GM12878 (cell line): ENCODE measurements at regions not wholly inside any gene's neighbourhood (a gene's known extent, or its start where the extent isn't known, plus 50 kb on each side); places are given as distances from the start of the nearest gene placed in this dataset.

Source experiments
- ATAC-seq: fragments of 200-7000 bp; cut with Tn5 transposase; 3 replicates; pipeline ENCODE4 v1.9.1; 2020; ENCODE audit warnings: mild to moderate bottlenecking, moderate library complexity
- BruUV-seq: library from RNA; stranded (reverse); fragments of 400-500 nt; replicated peaks from 2 replicates; lab custom pipeline; 2021; lab: Mats Ljungman, UMichigan
- CTCF ChIA-PET: fragments of 300-600 bp; sonication (Branson Sonifier 250); formaldehyde crosslinking; extraction: SDS; loops from one replicate; lab custom pipeline; 2021; ENCODE audit warnings: inconsistent platforms; lab: Yijun Ruan, JAX
- POLR2A ChIA-PET: fragments of 350-600 bp; formaldehyde crosslinking; extraction: SDS; loops from one replicate; lab custom pipeline; 2021; ENCODE audit warnings: inconsistent platforms; lab: Charles Lee
- RAD21 ChIA-PET: fragments of 300-600 bp; sonication (Branson Sonifier 250); formaldehyde crosslinking; loops from one replicate; lab custom pipeline; 2023; ENCODE audit warnings: antibody characterized with exemption; ENCODE audit not compliant: unreplicated experiment; lab: Charles Lee
- SMC1A ChIA-PET: fragments of 300-600 bp; sonication (Branson Sonifier 250); formaldehyde crosslinking; loops from one replicate; lab custom pipeline; 2023; ENCODE audit not compliant: unreplicated experiment, uncharacterized antibody; lab: Charles Lee
- DNase-seq: peaks from one replicate; pipeline ENCODE4 v3.0.0-alpha.2; 2011; ENCODE audit warnings: low read depth, low spot score
- FAIRE-seq: peaks from 3 replicates; lab custom pipeline; 2011; peaks lifted over from hg19 to GRCh38; lab: Jason Lieb, UNC
- H2AFZ ChIP-seq: 2 replicates; pipeline ENCODE4 v1.6.0; 2011; ENCODE audit warnings: low read depth, low read length, control low read depth; ENCODE audit not compliant: control insufficient read depth
- H3K27ac ChIP-seq: 2 replicates; pipeline ENCODE4 v1.5.1; 2011; ENCODE audit warnings: control low read depth; ENCODE audit not compliant: control insufficient read depth, insufficient read depth
- H3K27me3 ChIP-seq, 2 experiments: replicated peaks in 1 of 2; 2 replicates each; pipeline versions ENCODE4 v1.6.0 to v1.6.1; 2011; ENCODE audit warnings: low read length in 1 of 2; ENCODE audit not compliant: control insufficient read depth in 2 of 2, insufficient read depth in 2 of 2
- H3K36me3 ChIP-seq, 2 experiments: 2 replicates each; pipeline ENCODE4 v1.5.1; 2011; ENCODE audit warnings: low read length in 1 of 2; ENCODE audit not compliant: control insufficient read depth in 2 of 2, insufficient read depth in 2 of 2
- H3K4me1 ChIP-seq: 2 replicates; pipeline ENCODE4 v1.6.1; 2011; ENCODE audit warnings: mild to moderate bottlenecking, low read length, moderate library complexity, mixed read lengths; ENCODE audit not compliant: control insufficient read depth, insufficient read depth
- H3K4me2 ChIP-seq: 2 replicates; pipeline ENCODE4 v1.6.0; 2011; ENCODE audit warnings: control low read depth; ENCODE audit not compliant: control insufficient read depth, insufficient read depth
- H3K4me3 ChIP-seq: fragments of 200-600 bp; sonication (generic); 2 replicates; pipeline ENCODE4 v1.5.1; 2016
- H3K79me2 ChIP-seq: 2 replicates; pipeline ENCODE4 v1.6.0; 2011; ENCODE audit warnings: low read length; ENCODE audit not compliant: control insufficient read depth, insufficient read depth
- H3K9ac ChIP-seq: 2 replicates; pipeline ENCODE4 v1.8.0; 2011; ENCODE audit warnings: low read length, control low read depth, mixed read lengths; ENCODE audit not compliant: control insufficient read depth, insufficient read depth
- H3K9me3 ChIP-seq: replicated peaks from 3 replicates; pipeline ENCODE4 v1.5.1; 2011; ENCODE audit warnings: mild to moderate bottlenecking, low read length; ENCODE audit not compliant: control insufficient read depth, insufficient read depth
- H4K20me1 ChIP-seq: 2 replicates; pipeline ENCODE4 v1.6.0; 2011; ENCODE audit not compliant: control insufficient read depth, insufficient read depth
- BCL11A ChIP-seq: IDR thresholded peaks from 2 replicates; pipeline ENCODE4 v1.6.1; 2011; ENCODE audit warnings: low read depth, low read length
- BRCA1 ChIP-seq: IDR thresholded peaks from 2 replicates; pipeline ENCODE4 v1.6.1; 2011; ENCODE audit warnings: low read depth, low read length, improper control_type of control experiment
- CBX5 ChIP-seq: sonication (generic); IDR thresholded peaks from 2 replicates; pipeline ENCODE4 v1.6.1; 2016; ENCODE audit warnings: low read depth, moderate library complexity, mild to moderate bottlenecking, inconsistent platforms
- DPF2 ChIP-seq: fragments of 450-650 bp; IDR thresholded peaks from 2 replicates; pipeline ENCODE4 v1.6.1; 2017; ENCODE audit warnings: mild to moderate bottlenecking
- EGR1 ChIP-seq, 2 experiments: IDR thresholded peaks; 1 replicate in 1 of 2; 2 replicates in 1 of 2; pipeline ENCODE4 v1.6.1; 2011 to 2012; ENCODE audit warnings: low read depth in 2 of 2, low read length in 2 of 2, borderline replicate concordance in 1 of 2, mild to moderate bottlenecking in 1 of 2, moderate library complexity in 1 of 2
- ESRRA ChIP-seq: IDR thresholded peaks from 2 replicates; pipeline ENCODE4 v1.6.1; 2012; ENCODE audit warnings: mild to moderate bottlenecking, low read length, improper control_type of control experiment
- KLF5 ChIP-seq: fragments of 450-650 bp; IDR thresholded peaks from 2 replicates; pipeline ENCODE4 v1.6.1; 2014; ENCODE audit warnings: mild to moderate bottlenecking; ENCODE audit not compliant: partially characterized antibody
- MEF2A ChIP-seq: IDR thresholded peaks from 2 replicates; pipeline ENCODE4 v1.6.1; 2011; ENCODE audit warnings: low read depth, mild to moderate bottlenecking, low read length, moderate library complexity; ENCODE audit not compliant: insufficient read depth
- MYB ChIP-seq: fragments of 150-350 bp; IDR thresholded peaks from 2 replicates; pipeline ENCODE4 v1.6.1; 2014; ENCODE audit warnings: mild to moderate bottlenecking, low read depth, low read length, borderline replicate concordance
- NRF1 ChIP-seq: conservative IDR thresholded peaks from 2 replicates; pipeline ENCODE4 v1.6.1; 2011; ENCODE audit warnings: mild to moderate bottlenecking, low read depth, low read length, improper control_type of control experiment
- POLR2AphosphoS5 ChIP-seq: IDR thresholded peaks from 2 replicates; pipeline ENCODE4 v1.6.1; 2011; ENCODE audit warnings: mild to moderate bottlenecking, low read length, inconsistent platforms
- POU2F2 ChIP-seq: IDR thresholded peaks from 3 replicates; pipeline ENCODE4 v1.6.1; 2011; ENCODE audit warnings: low read depth, mild to moderate bottlenecking, low read length, borderline replicate concordance
- RAD51 ChIP-seq: fragments of 450-650 bp; IDR thresholded peaks from 2 replicates; pipeline ENCODE4 v1.6.1; 2016; ENCODE audit warnings: moderate library complexity, mild to moderate bottlenecking, inconsistent platforms
- RBBP5 ChIP-seq: fragments of 200-600 bp; sonication (generic); conservative IDR thresholded peaks from 2 replicates; pipeline ENCODE4 v1.6.1; 2016
- SMAD1 ChIP-seq: fragments of 450-650 bp; IDR thresholded peaks from 2 replicates; pipeline ENCODE4 v1.6.1; 2018; ENCODE audit warnings: mild to moderate bottlenecking, low read depth; ENCODE audit not compliant: partially characterized antibody
- SMARCA5 ChIP-seq: fragments of 450-650 bp; IDR thresholded peaks from 2 replicates; pipeline ENCODE4 v1.6.1; 2017; ENCODE audit warnings: mild to moderate bottlenecking
- TCF3 ChIP-seq: IDR thresholded peaks from 2 replicates; pipeline ENCODE4 v1.6.1; 2012; ENCODE audit warnings: low read depth, mild to moderate bottlenecking, low read length, borderline replicate concordance; ENCODE audit not compliant: insufficient read depth
- in situ Hi-C: fragments of 300-500 bp; cut with MboI; formaldehyde crosslinking; loops from 9 replicates; pipeline ENCODE4 v1.14.3; 2018; ENCODE audit warnings: mixed read lengths
- intact Hi-C: fragments of 100-400 bp; cut with micrococcal nuclease; formaldehyde crosslinking; loops from one replicate; pipeline ENCODE4 v1.14.2; 2022; ENCODE audit not compliant: unreplicated experiment
- TF ChIP-seq, protein P1 (sequence below): IDR thresholded peaks from 2 replicates; pipeline ENCODE4 v1.6.1; 2012; ENCODE audit warnings: low read depth, low read length, improper control_type of control experiment

- no peak for FAIRE-seq
- H3K4me2 ChIP-seq, result no peak overlapping the region
- CTCF ChIA-PET, result no interaction called here
Observed at GRCh38 chr3:118597184-118597583, 437.5 kb downstream of the IGSF11 start.

More at GRCh38 chr3:118597184-118597583, 437.5 kb downstream of the IGSF11 start:
- BruUV-seq, result no TSS peak
- TF ChIP-seq BCL11A (no peak), NRF1 (no peak), POU2F2 (no peak), TCF3 (no peak), SMAD1 (no peak), RAD51 (no peak), SMARCA5 (no peak), KLF5 (no peak), RBBP5 (no peak), POLR2AphosphoS5 (no peak), BRCA1 (no peak), EGR1 (IDR thresholded peaks at IDR 0.05; ENCODE audit: borderline replicate concordance in 1 of 2, low read depth in 2 of 2, low read length in 2 of 2) (no peak), MEF2A (no peak), DPF2 (no peak), MYB (no peak), ESRRA (no peak), CBX5 (no peak)
- TF ChIP-seq, protein P1, sequence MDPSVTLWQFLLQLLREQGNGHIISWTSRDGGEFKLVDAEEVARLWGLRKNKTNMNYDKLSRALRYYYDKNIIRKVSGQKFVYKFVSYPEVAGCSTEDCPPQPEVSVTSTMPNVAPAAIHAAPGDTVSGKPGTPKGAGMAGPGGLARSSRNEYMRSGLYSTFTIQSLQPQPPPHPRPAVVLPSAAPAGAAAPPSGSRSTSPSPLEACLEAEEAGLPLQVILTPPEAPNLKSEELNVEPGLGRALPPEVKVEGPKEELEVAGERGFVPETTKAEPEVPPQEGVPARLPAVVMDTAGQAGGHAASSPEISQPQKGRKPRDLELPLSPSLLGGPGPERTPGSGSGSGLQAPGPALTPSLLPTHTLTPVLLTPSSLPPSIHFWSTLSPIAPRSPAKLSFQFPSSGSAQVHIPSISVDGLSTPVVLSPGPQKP, result no peak
- H3K9me3 ChIP-seq, result no peaks in the 10 kb centered on the region
- ATAC-seq (no peak), DNase-seq (no peak)
- H3K27ac ChIP-seq, result no peak overlapping the region
- intact Hi-C loops (no loop called here), in situ Hi-C loops (no loop called here)
- no peak overlapping the region for H2AFZ ChIP-seq
- ChIA-PET SMC1A (interaction anchor here (1.3 kb wide), 1 partner anchor 19 kb away, joined by 4 read pairs; no protein-coding TSS in a partner anchor), POLR2A (no interaction called here), RAD21 (no interaction called here)
- H4K20me1 ChIP-seq, result no peaks in the 10 kb centered on the region
- no peak overlapping the region for H3K4me3 ChIP-seq
- H3K4me1 ChIP-seq, result no peaks in the 10 kb centered on the region
- H3K9ac ChIP-seq, result no peak overlapping the region
- no peaks in the 10 kb centered on the region for H3K79me2 ChIP-seq
- no peaks in the 10 kb centered on the region for H3K36me3 ChIP-seq
- no peaks in the 10 kb centered on the region for H3K27me3 ChIP-seq
